Right ventricle myocardium inferior (tissue), 1 donor: ENCODE measurements at regions not wholly inside any gene's neighbourhood (a gene's known extent, or its start where the extent isn't known, plus 50 kb on each side); places are given as distances from the start of the nearest gene placed in this dataset.

Source experiments
- ATAC-seq: fragments of 200-7000 bp; cut with Tn5 transposase; one replicate; pipeline ENCODE4 v1.9.1; 2020; ENCODE audit warnings: mild to moderate bottlenecking, moderate library complexity
- DNase-seq: peaks from one replicate; pipeline ENCODE4 v3.0.0; 2021; ENCODE audit errors: missing footprints
- intact Hi-C: fragments of 100-400 bp; cut with DNase I; formaldehyde crosslinking; loops from one replicate; pipeline ENCODE4 v1.11.0; 2022
- donor health status: DM: no; HTN: yes; CAD: no; lungs with severe emphysema.

DNA sequence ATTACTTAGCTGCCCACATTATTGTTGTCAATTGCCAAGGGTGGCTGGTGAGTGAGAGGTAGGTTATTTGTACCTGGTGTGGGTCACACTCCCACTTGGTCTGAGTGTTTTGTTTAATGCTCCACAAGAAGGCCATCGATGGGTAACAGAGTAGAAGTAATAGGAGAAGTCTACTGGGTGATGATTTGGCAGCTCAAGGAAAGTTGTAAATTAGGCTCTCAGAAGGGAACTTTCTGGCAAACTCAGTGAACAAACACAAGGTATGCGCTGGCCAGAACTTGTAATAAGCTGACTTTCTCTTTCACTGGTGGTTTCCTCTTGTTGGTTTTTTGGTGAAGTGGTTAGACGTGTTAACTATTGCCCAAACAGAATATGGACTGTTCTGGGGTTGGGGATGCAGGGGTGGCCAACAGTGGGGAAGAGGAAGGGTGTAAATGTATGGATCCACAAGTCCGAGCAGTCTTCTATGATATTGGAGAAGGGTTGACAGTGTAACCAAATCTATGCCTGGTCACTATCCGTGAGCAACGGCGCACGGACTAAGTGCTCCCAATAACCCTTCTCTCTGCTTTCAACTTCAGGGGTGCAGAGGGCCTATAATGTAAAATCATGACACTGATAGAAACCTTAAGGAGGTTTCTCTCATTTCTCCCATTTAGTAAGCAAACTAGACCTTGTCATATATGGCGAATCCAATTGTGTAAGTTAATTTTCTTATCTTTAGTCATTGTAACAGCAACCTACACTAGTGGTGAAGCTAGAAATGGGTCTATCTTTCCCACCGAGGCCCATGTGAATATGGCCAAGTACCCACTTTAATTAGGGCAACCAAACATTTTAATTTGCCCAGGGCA is 212.8 kb downstream of the PTEN start:
- intact Hi-C loops: no loop called here
- no peak for ATAC-seq
- DNase-seq: no peak

DNA sequence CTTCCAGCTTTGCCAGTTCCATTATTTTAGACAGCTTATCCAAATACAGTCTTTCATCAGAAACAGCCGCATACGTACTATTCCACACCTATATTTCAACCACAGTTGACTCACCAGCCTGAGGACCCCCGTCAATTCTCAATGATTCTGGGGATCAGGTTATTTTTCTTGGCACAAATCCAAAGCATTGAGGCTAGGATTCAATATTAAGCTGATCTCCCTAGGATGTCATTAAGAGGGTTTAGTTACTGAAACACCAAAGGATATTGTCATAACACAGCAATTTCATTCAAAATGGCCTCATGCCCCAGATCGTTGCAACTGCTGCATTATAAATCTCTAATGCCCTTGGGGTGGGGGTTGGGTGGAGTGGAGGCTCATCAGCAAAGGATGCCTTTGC is 214.6 kb downstream of the PTEN start:
- intact Hi-C loops: no loop called here
- no peak for DNase-seq
- no peak for ATAC-seq

DNA sequence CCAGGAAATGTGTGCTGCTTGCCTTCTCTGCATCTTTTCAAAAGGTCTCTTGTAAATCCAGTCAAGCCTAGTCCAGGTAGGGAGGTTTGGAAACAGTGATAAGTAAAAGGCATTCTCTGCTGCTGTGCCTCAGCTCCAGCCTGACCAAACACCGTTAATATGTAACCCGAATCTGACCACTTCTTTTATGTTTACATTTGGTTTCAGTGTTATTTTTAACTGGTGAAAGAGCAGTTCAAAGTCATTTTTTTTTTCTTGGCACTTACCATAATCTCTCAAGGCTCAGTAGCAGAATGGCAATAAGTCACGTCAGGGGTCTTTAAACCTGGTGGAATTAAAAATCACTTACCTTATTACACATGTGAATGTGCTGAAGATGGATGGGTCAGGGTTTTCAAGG is 216.8 kb downstream of the PTEN start:
- intact Hi-C loops: no loop called here
- no peak for ATAC-seq
- no peak for DNase-seq

DNA sequence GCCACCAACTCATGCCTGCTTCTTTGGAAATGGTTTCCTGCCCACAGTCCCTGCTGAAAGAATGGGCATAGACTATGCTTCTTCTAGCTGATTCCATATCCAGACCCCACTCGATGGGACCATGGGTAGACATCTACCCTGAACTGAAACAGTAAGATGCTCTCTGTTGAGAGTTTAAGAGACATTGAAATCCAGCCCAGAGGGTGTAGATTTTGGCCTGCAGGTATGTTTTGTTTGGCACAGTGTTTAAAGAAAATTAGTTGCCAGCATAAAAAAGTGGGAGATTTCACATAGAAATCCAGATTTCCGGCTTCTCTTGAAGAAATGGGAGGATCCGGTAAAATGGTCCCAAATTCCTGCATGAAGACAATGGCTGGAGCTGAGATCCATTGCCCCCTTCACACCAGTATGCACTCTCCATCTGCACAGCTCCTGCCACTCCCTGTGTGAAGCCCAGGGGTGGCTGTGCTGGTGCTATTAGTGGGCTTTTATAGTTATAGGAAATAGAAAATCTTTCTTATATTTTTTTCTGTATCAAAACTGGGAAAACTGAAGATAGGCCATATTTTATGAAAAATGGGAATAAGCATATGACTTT is 218.1 kb downstream of the PTEN start:
- no peak for DNase-seq
- no peak for ATAC-seq
- intact Hi-C loops: no loop called here

DNA sequence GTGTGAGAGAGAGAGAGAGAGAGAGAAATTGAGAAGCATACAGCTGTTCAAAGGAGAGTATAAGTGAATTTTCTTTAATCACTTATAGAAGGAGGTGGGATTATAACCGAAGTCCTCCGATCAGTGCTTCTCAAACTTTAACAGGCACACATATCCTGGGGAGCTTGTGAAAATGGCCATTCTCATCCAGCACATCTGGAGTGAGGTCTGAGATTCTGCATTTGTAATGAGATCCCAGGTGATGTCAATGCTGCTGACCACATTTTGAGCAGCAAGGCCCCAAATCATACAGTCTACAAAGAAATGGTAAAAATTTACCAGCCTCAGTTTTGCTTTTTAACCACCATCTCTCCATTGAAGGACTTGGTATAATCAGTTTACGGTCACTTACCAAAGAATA is 219.0 kb downstream of the PTEN start:
- no peak for ATAC-seq
- no peak for DNase-seq
- intact Hi-C loops: no loop called here

DNA sequence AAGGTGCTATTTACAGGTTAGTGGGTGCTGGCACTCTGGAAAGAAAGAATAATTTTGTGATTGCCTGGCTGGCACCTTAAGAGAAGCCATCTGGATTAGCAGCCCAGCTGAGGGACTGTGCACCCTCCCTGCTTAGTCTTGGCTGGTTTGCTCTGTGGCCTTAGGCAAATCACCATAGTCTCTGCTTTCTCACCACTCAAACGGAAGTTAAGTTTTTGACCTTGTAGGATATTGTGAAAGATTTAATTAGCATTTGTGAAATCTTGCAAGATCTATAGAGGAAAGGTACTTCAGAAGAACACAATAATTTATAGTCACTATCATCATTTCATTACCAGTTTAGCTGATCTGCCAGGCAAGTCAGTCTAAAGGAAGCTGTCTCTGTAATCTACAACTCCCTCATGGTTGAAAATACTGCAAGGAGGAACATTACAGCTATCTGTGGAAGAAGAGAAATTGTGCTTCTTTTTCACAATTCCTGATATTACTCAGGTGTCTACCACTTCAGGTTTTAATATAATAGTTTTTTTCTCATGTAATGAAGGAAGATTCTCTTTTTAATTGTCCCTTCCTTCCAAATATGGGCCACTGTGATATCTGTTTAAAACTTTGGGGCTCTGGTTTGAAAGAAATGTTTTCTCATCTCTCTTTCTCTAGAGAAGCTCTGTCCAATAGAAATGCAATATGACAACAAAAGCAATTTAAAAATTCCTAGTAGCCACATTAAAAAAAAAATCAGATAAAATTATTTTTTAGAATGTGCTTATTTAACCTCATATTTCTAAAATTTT is 219.6 kb downstream of the PTEN start:
- DNase-seq (no peak), ATAC-seq (no peak)
- intact Hi-C loops: no loop called here

DNA sequence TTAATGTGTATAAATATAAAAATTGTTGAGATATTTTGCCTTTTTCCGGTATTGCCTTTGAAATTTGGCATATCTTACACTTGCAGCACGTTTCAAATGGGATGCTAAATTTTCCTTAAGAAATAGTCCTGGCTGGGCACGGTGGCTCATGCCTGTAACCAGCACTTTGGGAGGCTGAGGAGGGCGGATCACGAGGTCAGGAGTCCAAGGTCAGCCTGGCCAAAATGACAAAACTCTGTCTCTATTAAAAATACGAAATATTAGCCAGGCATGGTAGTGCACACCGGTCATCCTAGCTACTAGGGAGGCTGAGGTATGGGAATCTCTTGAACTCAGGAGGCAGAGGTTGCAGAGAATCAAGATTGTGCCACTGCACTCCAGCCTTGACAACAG is 220.2 kb downstream of the PTEN start:
- intact Hi-C loops: no loop called here
- ATAC-seq: no peak

DNA sequence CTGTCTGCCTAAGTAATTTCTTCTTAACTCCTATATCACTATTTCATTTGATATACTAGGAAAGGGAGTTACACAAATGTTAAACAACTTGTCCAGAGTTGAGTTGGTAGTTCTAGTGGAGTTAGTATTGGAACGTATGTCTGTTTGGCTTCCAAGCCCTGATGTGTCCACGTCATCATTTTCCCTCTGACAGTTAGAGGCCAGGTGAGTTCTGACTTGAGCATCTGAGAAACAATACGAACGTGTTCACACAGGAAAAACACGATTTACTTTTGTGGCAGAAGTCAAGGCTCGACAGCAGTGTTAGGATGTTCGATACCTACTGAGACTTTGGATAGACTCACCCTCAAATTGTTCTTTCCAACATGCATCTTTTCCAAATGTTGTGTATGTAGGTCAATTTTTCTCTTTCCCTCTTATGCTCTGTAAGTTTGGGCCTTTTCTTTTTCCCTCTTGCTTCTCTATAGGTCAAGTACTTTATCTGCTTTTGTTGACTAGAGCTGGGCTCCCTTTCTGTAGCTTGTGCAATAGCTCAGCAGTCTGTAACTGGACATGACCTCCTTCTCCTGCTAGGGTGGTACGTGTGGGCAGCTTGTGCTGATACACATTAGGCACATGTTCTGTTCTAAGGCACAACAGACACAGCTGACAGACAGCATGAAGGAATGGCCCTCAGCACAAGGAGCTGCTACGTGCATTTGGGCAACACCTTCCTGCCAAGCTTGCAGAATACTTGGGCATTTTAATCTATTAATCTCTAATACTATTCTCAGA is 222.9 kb downstream of the PTEN start:
- no peak for ATAC-seq
- no peak for DNase-seq
- intact Hi-C loops: no loop called here

More for the DNA sequence above, 220.2 kb downstream of the PTEN start:
- DNase-seq: no peak

DNA sequence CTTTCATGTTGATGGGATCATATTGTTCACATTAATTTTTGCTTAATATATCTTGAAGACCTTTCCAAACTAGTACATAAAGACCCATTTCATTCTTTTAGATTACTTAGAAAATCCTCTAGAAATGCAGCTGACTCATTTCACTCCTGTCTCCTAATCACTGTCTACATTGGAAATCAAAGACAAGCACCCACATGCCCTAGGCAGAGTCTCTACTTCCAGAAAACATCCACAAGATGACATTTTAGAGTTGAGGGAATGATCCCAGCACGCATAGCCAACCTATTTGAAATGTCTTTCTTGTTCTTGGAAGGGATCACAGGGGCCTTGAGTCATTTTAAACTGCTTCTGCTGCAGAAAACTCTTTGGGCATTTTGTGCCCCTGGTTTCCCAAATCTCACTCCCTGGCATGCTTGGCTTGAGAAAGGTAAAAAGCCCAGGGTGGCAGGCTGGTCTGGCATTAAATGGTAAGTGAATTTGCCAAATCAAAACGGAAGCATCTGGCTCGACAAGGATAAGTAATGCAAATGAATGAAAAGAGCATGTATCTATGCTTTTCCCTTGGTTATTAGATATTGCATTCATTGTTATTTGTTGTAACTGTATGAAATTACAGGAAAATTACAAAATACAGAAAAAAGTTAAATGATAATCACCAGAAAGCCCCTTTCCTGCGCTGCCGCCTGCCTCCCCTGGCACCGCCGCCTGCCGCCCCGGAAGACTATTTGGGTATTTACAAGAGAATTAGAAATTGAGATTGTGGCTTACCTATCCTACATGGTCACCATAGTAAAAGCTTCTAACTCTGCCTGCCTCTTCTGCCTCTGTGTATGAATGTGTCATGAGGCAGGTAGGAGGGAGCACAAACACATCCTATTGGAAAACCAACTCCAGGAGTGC is 225.3 kb downstream of the PTEN start:
- DNase-seq (no peak), ATAC-seq (no peak)
- intact Hi-C loops: no loop called here

DNA sequence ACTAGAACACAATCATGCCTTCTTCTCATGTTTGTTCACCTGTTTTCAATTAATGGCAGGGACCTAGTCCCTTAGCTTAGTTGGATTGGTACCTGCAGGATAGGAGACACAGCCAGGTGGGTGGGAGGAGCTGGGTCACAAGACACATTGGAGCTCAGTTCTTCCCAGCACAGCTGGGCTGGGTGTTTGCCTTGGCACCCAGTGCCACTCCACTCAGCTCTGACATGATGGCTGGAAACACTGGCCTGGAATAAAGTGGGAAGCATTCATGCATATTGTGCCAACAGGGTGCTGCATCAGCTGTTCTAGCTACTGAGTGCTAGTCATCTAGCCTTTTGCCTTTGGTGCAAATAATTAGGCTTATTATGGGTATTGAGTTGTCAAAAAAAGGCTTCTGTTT is 226.1 kb downstream of the PTEN start:
- DNase-seq: no peak
- intact Hi-C loops: no loop called here
- ATAC-seq: peak; percentile 33

DNA sequence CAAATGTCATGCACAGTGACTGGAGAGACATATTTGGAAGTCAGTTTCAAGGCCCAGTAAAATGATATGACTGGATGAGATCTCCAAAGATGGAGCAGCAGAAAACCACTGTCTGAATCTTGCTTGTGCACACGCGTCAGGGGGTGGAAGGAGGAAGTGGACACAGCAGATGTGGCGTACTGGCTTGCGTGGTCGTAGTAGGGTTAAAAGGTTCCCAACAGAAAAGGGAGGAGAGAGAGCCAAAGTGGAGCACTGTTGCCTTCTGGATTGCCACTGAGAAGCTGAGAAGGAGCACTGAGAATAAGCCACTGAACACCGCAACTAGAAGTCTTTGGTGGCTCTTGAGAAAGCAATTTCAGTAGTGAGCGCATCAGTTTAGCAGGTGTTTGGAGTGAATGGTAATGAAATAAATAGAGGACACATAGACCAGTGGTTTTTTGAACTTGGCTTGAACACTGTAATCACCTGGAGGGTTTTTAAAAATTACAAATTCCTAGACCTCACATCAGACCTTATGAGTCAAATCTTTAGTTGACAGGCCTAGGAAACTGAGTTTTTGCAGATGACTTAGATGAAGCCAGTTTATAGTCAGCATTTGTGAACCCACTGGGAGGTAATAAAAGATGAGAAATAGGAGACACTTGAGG is 227.3 kb downstream of the PTEN start:
- no peak for DNase-seq
- ATAC-seq: no peak
- intact Hi-C loops: no loop called here

DNA sequence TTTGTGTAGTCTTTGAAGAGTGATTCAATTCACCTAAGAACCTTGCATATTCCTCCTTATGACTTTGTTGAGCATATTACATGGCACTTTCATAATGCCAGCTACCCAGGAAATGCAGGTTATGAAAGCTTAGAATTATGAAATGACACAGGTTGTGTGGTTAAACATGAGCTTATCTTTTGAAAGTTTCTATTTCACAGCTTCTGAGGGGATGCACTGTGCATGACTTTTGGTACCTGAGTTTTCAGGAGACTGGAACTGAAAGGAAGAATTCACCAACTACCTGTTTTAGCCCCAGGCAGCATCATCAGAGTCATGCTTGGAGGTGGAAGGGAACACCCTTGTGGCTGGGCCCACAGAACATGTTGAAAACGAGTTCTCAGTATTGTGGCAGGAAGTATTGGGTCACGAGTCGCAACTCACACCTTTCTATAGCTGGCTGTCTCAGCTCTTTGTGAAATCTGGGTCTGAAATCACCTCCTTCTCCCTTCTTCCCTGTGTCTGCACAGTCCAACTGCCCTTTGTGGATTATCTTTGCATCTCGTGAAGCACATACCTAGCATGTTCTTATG is 228.2 kb downstream of the PTEN start:
- DNase-seq (no peak), ATAC-seq (no peak)
- intact Hi-C loops: no loop called here

DNA sequence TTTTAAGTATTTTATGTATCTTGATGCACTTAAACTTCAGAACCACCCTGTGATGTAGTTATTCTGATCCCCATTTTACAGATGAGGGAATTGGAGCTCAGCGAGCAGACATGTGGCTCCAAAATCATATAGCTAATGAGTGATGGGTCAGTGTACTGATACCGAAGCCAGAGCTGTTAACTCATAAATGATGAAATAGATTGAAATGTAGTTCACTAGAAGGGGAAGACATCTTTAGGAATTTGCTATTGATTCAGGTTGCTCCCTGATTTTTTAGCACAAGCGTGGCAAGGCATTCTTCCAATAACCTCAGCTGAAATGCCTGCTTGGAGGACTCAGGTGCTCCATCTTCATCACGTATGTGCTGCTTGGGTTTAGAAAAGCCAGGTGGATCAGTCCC is 228.8 kb downstream of the PTEN start:
- intact Hi-C loops: no loop called here
- no peak for ATAC-seq

DNA sequence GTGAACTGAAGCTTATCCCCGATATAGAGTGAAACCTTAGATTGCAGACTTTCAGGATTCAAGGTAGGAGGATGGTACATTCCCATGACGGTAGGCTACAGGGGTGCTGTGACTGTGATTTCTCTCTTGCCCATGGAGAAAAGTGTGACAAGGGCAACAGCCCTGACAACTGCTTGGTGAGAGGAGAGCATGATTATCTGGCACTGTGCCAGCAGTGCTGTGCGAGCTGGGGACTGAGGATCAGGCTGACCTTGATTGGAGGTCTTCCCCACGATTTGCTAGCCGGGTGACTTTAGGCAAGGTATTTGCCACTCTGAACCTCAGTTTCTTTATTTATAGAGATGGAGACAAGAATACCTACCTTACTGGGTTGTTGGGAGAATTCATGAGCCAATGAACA is 229.5 kb downstream of the PTEN start:
- ATAC-seq (peak; percentile 81), DNase-seq (no peak)
- intact Hi-C loops: no loop called here

More for the DNA sequence above, 228.8 kb downstream of the PTEN start:
- no peak for DNase-seq

DNA sequence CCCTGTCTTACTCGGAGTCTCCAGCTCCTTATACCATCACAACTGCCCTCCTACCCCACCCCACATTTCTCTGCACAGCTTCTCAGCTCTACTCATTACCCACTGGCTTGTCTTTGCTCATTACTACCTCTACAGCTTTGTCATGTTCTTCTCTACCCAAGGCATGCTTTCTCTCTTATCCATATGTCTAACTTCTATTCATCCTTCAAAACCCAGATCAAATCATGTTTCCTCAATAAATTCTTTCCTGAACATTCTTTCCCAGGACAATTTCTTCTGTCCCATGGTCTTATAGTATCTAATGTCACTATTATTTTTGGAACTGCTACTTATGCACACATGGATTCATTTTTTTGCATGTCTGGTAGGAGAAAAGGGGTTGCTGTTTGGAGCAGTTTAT is 231.4 kb downstream of the PTEN start:
- intact Hi-C loops: no loop called here

DNA sequence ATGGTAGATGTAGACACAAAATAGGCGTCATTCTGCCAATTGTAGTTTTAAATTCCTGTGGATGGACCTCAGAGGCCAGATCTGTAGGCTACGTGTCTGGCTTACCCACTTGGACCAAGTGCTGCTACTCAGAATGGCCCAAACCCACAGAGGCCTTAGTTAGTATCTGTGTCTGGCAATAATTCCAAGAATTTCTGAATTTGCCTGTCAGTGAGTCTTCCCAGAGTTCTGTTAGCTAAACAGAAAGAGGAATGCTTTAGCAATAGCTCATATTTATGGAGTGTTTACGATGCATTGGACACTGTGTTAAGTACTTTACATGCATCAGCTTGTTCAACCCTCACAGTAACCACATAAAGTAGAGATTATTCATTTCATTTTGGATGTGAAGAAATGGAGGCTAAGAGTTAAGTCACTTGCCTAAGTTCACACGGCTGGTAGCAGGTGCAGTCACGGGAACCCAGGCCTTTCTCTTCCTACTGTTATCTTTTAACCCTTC is 231.8 kb downstream of the PTEN start:
- DNase-seq (no peak), ATAC-seq (no peak)
- intact Hi-C loops: no loop called here

More for the DNA sequence above, 231.4 kb downstream of the PTEN start:
- ATAC-seq: no peak
- DNase-seq: no peak

DNA sequence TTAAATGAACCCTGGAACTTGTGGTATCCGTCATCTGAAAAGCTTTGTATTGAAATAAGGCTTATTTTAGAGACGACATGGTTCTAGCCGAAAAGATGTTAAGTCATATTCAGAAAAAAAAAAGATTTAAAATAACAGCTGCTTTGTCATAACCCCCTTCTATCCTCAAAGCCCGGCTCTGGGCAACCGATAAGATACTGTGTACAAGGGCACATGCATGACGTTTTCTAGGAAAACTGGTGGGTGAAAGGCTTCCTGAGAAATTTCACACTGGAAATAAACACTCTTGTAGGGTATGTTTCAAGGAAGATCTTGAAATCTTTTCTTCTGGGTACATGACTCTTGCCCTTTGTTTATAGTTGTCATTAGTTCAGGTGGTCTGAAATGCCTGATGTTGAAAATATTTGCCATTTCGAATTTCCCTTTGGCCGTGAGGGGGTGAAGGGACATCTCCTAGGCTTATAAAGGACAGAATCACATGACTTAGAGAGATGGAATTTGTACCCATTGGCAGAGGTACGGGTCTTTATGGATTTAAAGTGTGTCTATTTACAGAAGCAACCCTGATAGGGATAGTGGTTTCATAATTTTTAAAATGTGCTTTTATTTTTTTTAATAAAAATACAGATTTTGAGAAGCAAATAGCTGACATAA is 232.5 kb downstream of the PTEN start:
- ATAC-seq (no peak), DNase-seq (no peak)
- intact Hi-C loops: no loop called here
